ENCODE measurements at regions not wholly inside any gene's neighbourhood (a gene's known extent, or its start where the extent isn't known, plus 50 kb on each side); places are given as distances from the start of the nearest gene placed in this dataset.

- H3K27ac ChIP-seq (ENCODE audit: low read depth, low read length, poor library complexity, severe bottlenecking) = no peak overlapping the region
- no peaks in the 10 kb centered on the region for H3K9me3 ChIP-seq (ENCODE audit: low read depth, low read length, poor library complexity, severe bottlenecking)
- CTCF ChIA-PET = no interaction called here
- TF ChIP-seq EZH2 (IDR thresholded peaks at IDR 0.05; ENCODE audit: borderline replicate concordance, low read depth, low read length, poor library complexity, severe bottlenecking) = no peak
- TF ChIP-seq CTCF (conservative IDR thresholded peaks at IDR 0.05; ENCODE audit: low read depth, low read length) = no peak
- intact Hi-C loops (cut with micrococcal nuclease; ENCODE audit: unreplicated experiment) = no loop called here
- no peak overlapping the region for H3K4me3 ChIP-seq (ENCODE audit: low read depth, low read length, poor library complexity, severe bottlenecking)
- DNase-seq (ENCODE audit: low spot score) = no peak
- no TSS peak for BruUV-seq (replicated peaks)
- no peaks in the 10 kb centered on the region for H3K36me3 ChIP-seq (ENCODE audit: insufficient read depth, low read length, poor library complexity, severe bottlenecking)
- H3K4me1 ChIP-seq (ENCODE audit: insufficient read depth, low read length, poor library complexity, severe bottlenecking) = no peaks in the 10 kb centered on the region
- POLR2A ChIA-PET (ENCODE audit: low non-redundant PET) = no interaction called here
- H3K27me3 ChIP-seq (replicated peaks; ENCODE audit: insufficient read depth, low read depth, low read length, poor library complexity) = no peaks in the 10 kb centered on the region
Measured at GRCh38 chr12:81963636-81964035, 204.5 kb upstream of the PPFIA2 start.

- no peak overlapping the region for H3K27ac ChIP-seq (ENCODE audit: low read depth, low read length, poor library complexity, severe bottlenecking)
- no peaks in the 10 kb centered on the region for H3K9me3 ChIP-seq (ENCODE audit: low read depth, low read length, poor library complexity, severe bottlenecking)
- CTCF ChIA-PET = no interaction called here
- POLR2A ChIA-PET (ENCODE audit: low non-redundant PET) = no interaction called here
- intact Hi-C loops (cut with micrococcal nuclease; ENCODE audit: unreplicated experiment) = no loop called here
- DNase-seq (ENCODE audit: low spot score) = no peak
- no peak for TF ChIP-seq EZH2 (IDR thresholded peaks at IDR 0.05; ENCODE audit: borderline replicate concordance, low read depth, low read length, poor library complexity, severe bottlenecking)
- TF ChIP-seq CTCF (conservative IDR thresholded peaks at IDR 0.05; ENCODE audit: low read depth, low read length) = no peak
- H3K4me3 ChIP-seq (ENCODE audit: low read depth, low read length, poor library complexity, severe bottlenecking) = no peak overlapping the region
- H3K27me3 ChIP-seq (replicated peaks; ENCODE audit: insufficient read depth, low read depth, low read length, poor library complexity) = no peaks in the 10 kb centered on the region
- H3K36me3 ChIP-seq (ENCODE audit: insufficient read depth, low read length, poor library complexity, severe bottlenecking) = no peaks in the 10 kb centered on the region
- H3K4me1 ChIP-seq (ENCODE audit: insufficient read depth, low read length, poor library complexity, severe bottlenecking) = no peaks in the 10 kb centered on the region
- no TSS peak for BruUV-seq (replicated peaks)
Measured at GRCh38 chr12:81963026-81963425, 203.9 kb upstream of the PPFIA2 start.

GRCh38 chr12:81962126-81962856 is 203.1 kb upstream of the PPFIA2 start:
- intact Hi-C loops (cut with micrococcal nuclease; ENCODE audit: unreplicated experiment) = no loop called here
- H3K4me1 ChIP-seq (ENCODE audit: insufficient read depth, low read length, poor library complexity, severe bottlenecking) = no peaks in the 10 kb centered on the region
- no peaks in the 10 kb centered on the region for H3K27me3 ChIP-seq (replicated peaks; ENCODE audit: insufficient read depth, low read depth, low read length, poor library complexity)
- BruUV-seq (replicated peaks) = no TSS peak
- no peak for TF ChIP-seq CTCF (conservative IDR thresholded peaks at IDR 0.05; ENCODE audit: low read depth, low read length)
- TF ChIP-seq EZH2 (IDR thresholded peaks at IDR 0.05; ENCODE audit: borderline replicate concordance, low read depth, low read length, poor library complexity, severe bottlenecking) = no peak
- DNase-seq (ENCODE audit: low spot score) = no peak
- H3K4me3 ChIP-seq (ENCODE audit: low read depth, low read length, poor library complexity, severe bottlenecking) = no peak overlapping the region
- POLR2A ChIA-PET (ENCODE audit: low non-redundant PET) = no interaction called here
- no peaks in the 10 kb centered on the region for H3K36me3 ChIP-seq (ENCODE audit: insufficient read depth, low read length, poor library complexity, severe bottlenecking)
- H3K27ac ChIP-seq (ENCODE audit: low read depth, low read length, poor library complexity, severe bottlenecking) = no peak overlapping the region
- no peaks in the 10 kb centered on the region for H3K9me3 ChIP-seq (ENCODE audit: low read depth, low read length, poor library complexity, severe bottlenecking)
- CTCF ChIA-PET = no interaction called here

Measured in A673 (cell line).